Endothelial cell of hepatic sinusoid (primary cell): ENCODE measurements at regions not wholly inside any gene's neighbourhood (a gene's known extent, or its start where the extent isn't known, plus 50 kb on each side); places are given as distances from the start of the nearest gene placed in this dataset.
"Not testable (repeated sequence)": the region's sequence is repeated elsewhere in the genome, so short reads cannot be mapped to it uniquely, and the experiment has no call there.

ENCODE experiments used
- in situ Hi-C: cut with HindIII; loops from 2 replicates; pipeline ENCODE4 v1.10.0; 2017; ENCODE audit warnings: low sequenced_read_pairs

- in situ Hi-C loops, result no loop called here
These were observed 253.9 kb downstream of the DUSP10 start for GRCh38 chr1:221487781-221488524.

DNA sequence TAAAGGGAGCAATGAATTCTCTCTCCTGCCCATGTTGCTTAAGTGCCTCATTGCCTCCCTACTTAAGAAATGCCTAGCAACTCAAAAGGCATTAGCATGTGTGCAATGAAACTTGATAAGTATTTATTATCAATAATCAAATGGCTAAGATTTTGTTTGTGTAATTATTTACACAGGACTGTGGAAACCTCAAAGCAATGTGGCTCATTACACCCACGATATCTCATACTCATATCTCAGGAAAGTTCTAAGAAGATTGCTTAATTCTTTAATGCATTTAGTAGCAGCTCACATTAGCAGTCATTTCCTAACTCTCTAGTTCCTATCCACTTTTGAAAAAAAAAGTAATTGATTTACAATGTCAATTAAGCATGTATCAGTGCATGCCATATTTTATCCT, 253.3 kb downstream of the DUSP10 start:
- in situ Hi-C loops, result no loop called here

GRCh38 chr1:221494670-221495069, 247.2 kb downstream of the DUSP10 start:
- in situ Hi-C loops, result no loop called here

- in situ Hi-C loops, result no loop called here
These were observed 244.8 kb downstream of the DUSP10 start for GRCh38 chr1:221497046-221497445.

- in situ Hi-C loops, result no loop called here
These were observed 238.6 kb downstream of the DUSP10 start for GRCh38 chr1:221503268-221503667.

- in situ Hi-C loops, result no loop called here
These were observed 232.1 kb downstream of the DUSP10 start for GRCh38 chr1:221509575-221510355.

GRCh38 chr1:221510793-221511503, 230.9 kb downstream of the DUSP10 start:
- in situ Hi-C loops, result no loop called here

DNA sequence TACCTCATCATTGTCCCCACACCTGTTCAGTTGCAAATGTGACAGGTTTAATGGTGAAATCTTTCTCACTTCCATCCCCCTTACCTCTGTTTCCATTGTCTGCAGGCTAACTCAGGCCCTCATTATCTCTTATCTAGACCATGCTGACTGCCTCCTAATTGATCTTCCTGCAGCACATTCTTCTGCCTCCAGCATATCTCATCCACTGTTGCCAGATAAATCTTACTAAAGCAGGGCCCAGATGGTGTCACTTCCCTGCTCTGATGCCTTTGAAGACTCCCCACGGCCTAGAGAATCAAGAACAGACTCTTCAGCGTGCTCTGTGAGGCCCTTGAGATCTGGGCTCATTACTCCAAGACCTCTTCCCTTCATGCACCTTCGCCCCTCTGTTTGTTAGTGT, 230.1 kb downstream of the DUSP10 start:
- in situ Hi-C loops, result no loop called here

DNA sequence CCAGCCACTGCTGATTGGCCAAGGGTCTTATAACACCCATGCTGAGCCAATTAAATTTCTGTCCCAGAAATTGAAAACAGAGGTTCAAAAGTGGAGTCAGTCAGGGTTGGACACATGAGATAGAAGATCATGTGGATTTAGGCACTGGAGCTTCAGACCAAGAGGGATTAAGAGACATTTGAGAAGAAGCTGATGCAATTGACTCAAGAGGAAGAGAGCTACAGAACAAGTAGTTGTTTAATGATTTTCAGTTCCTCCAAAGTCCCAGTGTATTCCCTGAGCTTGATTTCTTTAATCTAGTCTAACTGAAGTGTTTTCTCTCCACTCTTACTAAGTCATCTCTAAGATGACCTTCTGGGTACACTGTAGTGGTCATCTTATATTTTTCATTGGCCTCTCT, 227.1 kb downstream of the DUSP10 start:
- in situ Hi-C loops, result no loop called here

- in situ Hi-C loops, result no loop called here
These were observed 226.4 kb downstream of the DUSP10 start for GRCh38 chr1:221515496-221515895.

DNA sequence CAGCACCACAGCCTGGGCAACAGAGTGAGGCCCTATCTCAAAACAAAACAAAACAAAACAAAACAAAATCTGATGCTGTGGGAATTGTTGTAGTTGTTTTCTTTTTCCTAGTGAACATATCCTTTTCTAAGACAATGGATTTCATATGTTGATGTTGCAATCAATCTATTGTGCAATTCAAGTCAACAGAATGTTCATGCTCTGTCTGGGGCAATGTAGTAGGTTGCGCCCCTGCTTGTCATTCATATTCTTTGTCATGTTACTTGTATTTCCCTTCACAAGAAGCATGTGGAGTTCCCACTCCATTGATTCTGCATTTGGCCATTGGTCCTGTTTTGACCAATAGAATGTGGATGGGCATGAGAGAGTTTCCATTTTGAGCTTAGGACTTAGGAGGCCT, 223.9 kb downstream of the DUSP10 start:
- in situ Hi-C loops, result no loop called here

DNA sequence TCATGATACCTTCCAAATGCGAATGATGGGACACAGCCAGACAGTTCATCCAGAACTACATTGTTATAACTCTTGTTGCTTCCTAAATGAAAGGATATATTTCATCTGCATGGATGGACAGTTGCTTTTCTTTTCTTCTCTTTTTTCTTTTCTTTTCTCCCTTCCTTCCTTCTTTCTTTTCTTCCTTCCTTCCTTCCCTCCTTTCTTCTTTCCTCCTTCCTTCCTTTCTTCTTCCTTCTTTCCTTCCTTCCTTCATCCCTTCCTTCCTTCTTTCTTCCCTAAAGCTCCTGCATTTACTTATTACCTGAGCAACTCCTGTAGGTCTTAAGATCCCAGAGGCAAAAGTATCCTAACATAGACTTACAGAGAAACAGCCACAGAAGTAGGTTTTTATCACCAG, 221.6 kb downstream of the DUSP10 start:
- in situ Hi-C loops, result no loop called here

DNA sequence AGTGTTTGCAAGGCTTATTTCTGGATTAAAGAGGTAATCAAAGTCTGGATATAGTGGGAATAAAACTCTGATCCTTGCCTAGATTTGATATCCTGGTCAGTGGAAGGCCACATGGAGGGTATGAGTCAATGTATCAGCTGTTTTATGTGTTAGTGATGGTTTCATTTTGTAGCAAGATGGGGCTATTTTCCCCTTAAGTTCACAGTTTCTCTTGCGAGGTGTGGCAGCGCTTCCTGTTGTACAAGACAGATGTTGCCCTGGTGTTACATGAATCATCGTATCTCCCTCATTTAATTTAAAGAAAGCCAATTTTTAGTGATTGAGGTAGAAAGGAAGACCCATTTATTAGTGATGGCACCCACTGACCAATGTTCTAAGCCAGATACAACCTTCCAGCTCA, 220.2 kb downstream of the DUSP10 start:
- in situ Hi-C loops, result no loop called here

GRCh38 chr1:221522529-221522940, 219.4 kb downstream of the DUSP10 start:
- in situ Hi-C loops, result no loop called here

DNA sequence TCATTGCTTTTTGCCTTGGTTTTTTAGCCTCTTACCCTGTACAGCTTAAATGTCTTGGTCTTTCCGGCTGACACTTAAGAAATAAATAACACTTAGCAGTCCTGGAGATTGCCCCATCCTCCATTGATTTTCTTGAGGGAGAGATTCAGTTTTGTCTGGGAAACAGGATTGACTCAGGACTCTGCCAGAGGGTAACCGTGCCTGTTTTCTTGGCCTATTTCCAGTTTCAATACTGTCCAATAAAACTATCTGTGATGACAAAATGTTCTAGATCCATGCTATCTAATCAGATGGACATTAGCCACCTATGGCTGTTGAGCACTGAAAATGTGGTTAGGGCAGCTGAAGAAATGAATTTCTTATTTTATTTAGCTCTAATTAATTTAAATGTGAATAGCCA, 216.1 kb downstream of the DUSP10 start:
- in situ Hi-C loops, result no loop called here

- in situ Hi-C loops, result no loop called here
These were observed 214.6 kb downstream of the DUSP10 start for GRCh38 chr1:221527302-221527701.

GRCh38 chr1:221527886-221528624, 213.8 kb downstream of the DUSP10 start:
- in situ Hi-C loops, result no loop called here

- in situ Hi-C loops, result not testable (repeated sequence)
These were observed 211.7 kb downstream of the DUSP10 start for GRCh38 chr1:221530159-221530558.

GRCh38 chr1:221530791-221531190, 211.1 kb downstream of the DUSP10 start:
- in situ Hi-C loops, result no loop called here

GRCh38 chr1:221532071-221532773, 209.7 kb downstream of the DUSP10 start:
- in situ Hi-C loops, result no loop called here
